Adipocyte (in vitro differentiated cells): ENCODE measurements at regions not wholly inside any gene's neighbourhood (a gene's known extent, or its start where the extent isn't known, plus 50 kb on each side); places are given as distances from the start of the nearest gene placed in this dataset.

ENCODE experiments used
- DNase-seq: peaks from one replicate; pipeline ENCODE4 v3.0.0-alpha.2; 2015; ENCODE audit warnings: low read depth
- H3K27me3 ChIP-seq: replicated peaks from 2 replicates; pipeline ENCODE4 v1.7.0; 2013; ENCODE audit warnings: mild to moderate bottlenecking, low read length, moderate library complexity; ENCODE audit not compliant: control insufficient read depth, insufficient read depth
- H3K36me3 ChIP-seq: 2 replicates; pipeline ENCODE4 v1.7.0; 2013; ENCODE audit warnings: low read length, mild to moderate bottlenecking, moderate library complexity; ENCODE audit not compliant: control insufficient read depth, insufficient read depth, severe bottlenecking
- H3K4me1 ChIP-seq: 2 replicates; pipeline ENCODE4 v1.7.0; 2013; ENCODE audit warnings: mild to moderate bottlenecking, low read length, moderate library complexity; ENCODE audit not compliant: control insufficient read depth, insufficient read depth
- H3K4me3 ChIP-seq: 2 replicates; pipeline ENCODE4 v1.7.0; 2013; ENCODE audit warnings: mild to moderate bottlenecking, low read length, moderate library complexity
- H3K9ac ChIP-seq: 2 replicates; pipeline ENCODE4 v1.7.0; 2013; ENCODE audit warnings: mild to moderate bottlenecking, low read length, moderate library complexity
- H3K9me3 ChIP-seq: 2 replicates; pipeline ENCODE4 v1.7.0; 2013; ENCODE audit warnings: mild to moderate bottlenecking, low read length, moderate library complexity; ENCODE audit not compliant: control insufficient read depth

GRCh38 chr4:187576751-187577150 is 418.8 kb upstream of the ZFP42 start:
- peak; percentile 18 for DNase-seq
- no peaks in the 10 kb centered on the region for H3K27me3 ChIP-seq
- H3K9ac ChIP-seq = no peak overlapping the region
- no peaks in the 10 kb centered on the region for H3K4me1 ChIP-seq
- H3K9me3 ChIP-seq = no peaks in the 10 kb centered on the region
- no peak overlapping the region for H3K4me3 ChIP-seq
- H3K36me3 ChIP-seq = no peaks in the 10 kb centered on the region

- no peak overlapping the region for H3K4me3 ChIP-seq
- H3K36me3 ChIP-seq = no peaks in the 10 kb centered on the region
- no peak for DNase-seq
- no peaks in the 10 kb centered on the region for H3K27me3 ChIP-seq
- H3K9ac ChIP-seq = no peak overlapping the region
- no peaks in the 10 kb centered on the region for H3K9me3 ChIP-seq
- H3K4me1 ChIP-seq = no peaks in the 10 kb centered on the region
These were observed 417.6 kb upstream of the ZFP42 start for GRCh38 chr4:187577941-187578480.

DNA sequence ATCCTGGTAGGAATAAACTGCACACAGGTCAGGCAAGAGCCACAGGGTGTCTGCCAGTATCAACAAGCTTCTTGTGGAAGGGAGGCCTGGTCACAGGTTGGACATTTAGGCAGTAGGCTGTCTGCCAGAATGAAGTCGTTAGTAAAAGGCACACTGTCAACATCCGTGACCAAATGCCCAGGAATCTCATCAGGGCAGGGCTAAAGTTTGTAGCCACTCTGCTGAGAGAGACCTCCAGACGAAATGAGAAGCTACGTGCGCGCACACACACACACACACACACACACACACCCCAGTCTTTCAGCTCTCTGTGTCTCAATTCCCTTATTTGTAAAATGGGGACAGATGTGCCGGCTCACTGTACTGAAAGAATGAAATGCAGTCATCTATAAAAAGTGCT is 408.7 kb upstream of the ZFP42 start:
- H3K27me3 ChIP-seq = no peaks in the 10 kb centered on the region
- no peak for DNase-seq
- H3K9ac ChIP-seq = no peak overlapping the region
- no peaks in the 10 kb centered on the region for H3K36me3 ChIP-seq
- no peaks in the 10 kb centered on the region for H3K4me1 ChIP-seq
- no peaks in the 10 kb centered on the region for H3K9me3 ChIP-seq
- no peak overlapping the region for H3K4me3 ChIP-seq

- H3K9me3 ChIP-seq = no peaks in the 10 kb centered on the region
- H3K4me1 ChIP-seq = peaks cover 14% of the 10 kb centered on the region
- no peak overlapping the region for H3K4me3 ChIP-seq
- no peaks in the 10 kb centered on the region for H3K27me3 ChIP-seq
- no peaks in the 10 kb centered on the region for H3K36me3 ChIP-seq
- peak; percentile 36 for DNase-seq
- H3K9ac ChIP-seq = no peak overlapping the region
These were observed 397.4 kb upstream of the ZFP42 start for GRCh38 chr4:187598196-187598595.

DNA sequence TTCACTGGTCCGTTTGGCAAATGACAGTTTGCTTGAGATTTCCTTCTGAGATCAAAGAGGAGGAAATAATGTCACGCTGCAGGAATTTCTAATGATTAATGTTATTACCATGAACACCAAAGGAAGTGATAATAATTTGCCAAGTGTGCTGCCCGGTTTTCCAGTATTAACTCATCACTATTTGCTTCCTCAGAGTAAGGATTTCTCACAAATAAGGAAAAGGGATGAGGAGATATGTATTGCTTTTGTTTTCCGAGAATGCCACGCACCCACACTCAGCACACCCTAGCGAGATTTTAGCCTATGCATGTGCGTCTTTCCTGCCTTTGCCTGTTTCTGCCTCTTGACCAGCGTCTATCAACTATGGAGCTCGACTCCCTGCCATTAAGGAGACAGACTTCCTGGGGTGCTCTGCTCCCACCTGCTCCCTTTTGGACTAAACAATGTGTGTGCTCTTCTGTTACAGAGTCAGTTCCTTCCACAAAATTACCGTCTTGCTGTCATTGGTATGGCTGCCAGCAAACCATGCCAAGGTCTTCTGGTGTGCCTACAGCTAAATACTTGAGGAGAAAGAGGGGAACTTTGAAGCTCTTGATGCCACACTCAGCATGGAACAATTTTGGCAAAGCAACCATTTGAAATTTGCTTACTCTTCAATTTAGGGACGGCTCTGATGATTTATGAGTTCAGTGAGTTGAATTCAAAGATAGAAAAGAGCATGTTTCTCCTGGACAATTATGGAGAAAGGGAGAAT is 393.1 kb upstream of the ZFP42 start:
- H3K4me1 ChIP-seq = peaks cover 22% of the 10 kb centered on the region
- H3K9ac ChIP-seq = no peak overlapping the region
- H3K36me3 ChIP-seq = no peaks in the 10 kb centered on the region
- H3K4me3 ChIP-seq = peak overlapping the region; percentile 40
- no peaks in the 10 kb centered on the region for H3K27me3 ChIP-seq
- no peaks in the 10 kb centered on the region for H3K9me3 ChIP-seq
- no peak for DNase-seq

GRCh38 chr4:187603093-187604025 is 392.2 kb upstream of the ZFP42 start:
- H3K4me1 ChIP-seq = peaks cover 31% of the 10 kb centered on the region
- DNase-seq = peak; percentile 76

GRCh38 chr4:187604984-187605383 is 390.6 kb upstream of the ZFP42 start:
- Histone ChIP-seq H3K27me3 (no peaks in the 10 kb centered on the region), H3K4me1 (peaks cover 31% of the 10 kb centered on the region), H3K4me3 (no peak overlapping the region), H3K9me3 (no peaks in the 10 kb centered on the region), H3K36me3 (no peaks in the 10 kb centered on the region), H3K9ac (no peak overlapping the region)
- DNase-seq = no peak

More at GRCh38 chr4:187603093-187604025, 392.2 kb upstream of the ZFP42 start:
- Histone ChIP-seq H3K4me3 (no peak overlapping the region), H3K36me3 (no peaks in the 10 kb centered on the region), H3K27me3 (no peaks in the 10 kb centered on the region), H3K9ac (no peak overlapping the region), H3K9me3 (no peaks in the 10 kb centered on the region)

DNA sequence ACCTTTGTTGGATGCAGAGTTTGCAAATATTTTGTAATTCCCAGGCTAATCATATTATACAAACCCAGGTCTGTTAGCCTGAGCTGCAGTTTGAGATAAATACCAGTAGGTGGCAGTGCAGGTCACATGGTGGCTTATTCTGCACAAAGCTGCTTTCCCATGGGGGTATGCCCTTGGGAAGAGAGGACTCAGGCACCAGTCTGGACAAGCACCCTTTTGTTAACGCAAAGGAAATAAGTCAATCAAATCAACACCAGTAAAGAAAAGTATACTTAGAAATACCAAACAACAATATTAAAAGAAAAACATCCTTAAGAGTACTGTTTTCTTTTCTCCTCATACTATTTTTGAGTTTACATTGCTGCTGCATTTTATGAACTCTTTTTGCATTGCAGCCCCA is 389.0 kb upstream of the ZFP42 start:
- peak; percentile 85 for DNase-seq
- H3K36me3 ChIP-seq = no peaks in the 10 kb centered on the region
- no peaks in the 10 kb centered on the region for H3K9me3 ChIP-seq
- H3K9ac ChIP-seq = no peak overlapping the region
- H3K4me3 ChIP-seq = no peak overlapping the region
- peaks cover 31% of the 10 kb centered on the region for H3K4me1 ChIP-seq
- no peaks in the 10 kb centered on the region for H3K27me3 ChIP-seq

- no peak overlapping the region for H3K9ac ChIP-seq
- no peaks in the 10 kb centered on the region for H3K36me3 ChIP-seq
- no peaks in the 10 kb centered on the region for H3K9me3 ChIP-seq
- peak; percentile 84 for DNase-seq
- peak overlapping the region; percentile 26 for H3K4me3 ChIP-seq
- H3K27me3 ChIP-seq = no peaks in the 10 kb centered on the region
- H3K4me1 ChIP-seq = peaks cover 19% of the 10 kb centered on the region
These were observed 387.6 kb upstream of the ZFP42 start for GRCh38 chr4:187608001-187608421.

DNA sequence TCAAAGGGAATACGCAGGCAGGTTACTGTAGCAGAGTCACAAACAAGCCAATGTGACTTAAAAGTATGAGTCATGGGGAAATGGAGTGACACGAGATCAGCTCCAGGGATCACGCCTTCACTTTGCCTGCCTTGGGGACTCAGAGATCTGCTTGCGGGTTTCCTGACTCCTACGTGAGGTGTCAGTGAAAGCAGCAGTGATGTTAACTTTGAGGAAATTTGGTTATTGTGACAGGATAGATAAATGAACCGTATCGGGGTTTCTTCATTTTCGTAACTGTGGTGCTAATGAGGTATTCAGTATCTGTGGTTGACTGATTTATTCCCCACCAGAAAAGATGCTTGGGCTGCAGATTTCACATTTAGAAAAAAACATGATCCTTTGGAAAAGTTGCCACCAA is 383.3 kb upstream of the ZFP42 start:
- H3K4me1 ChIP-seq = peaks cover 15% of the 10 kb centered on the region
- no peak for DNase-seq
- no peak overlapping the region for H3K9ac ChIP-seq
- H3K27me3 ChIP-seq = no peaks in the 10 kb centered on the region
- H3K9me3 ChIP-seq = no peaks in the 10 kb centered on the region
- H3K36me3 ChIP-seq = no peaks in the 10 kb centered on the region
- H3K4me3 ChIP-seq = no peak overlapping the region
